ENCODE measurements at regions not wholly inside any gene's neighbourhood (a gene's known extent, or its start where the extent isn't known, plus 50 kb on each side); places are given as distances from the start of the nearest gene placed in this dataset.
A peak's percentile ranks its signal among the peaks of the same experiment; 100 is the strongest.

- no peak for DNase-seq (ENCODE audit: low read depth)
- TF ChIP-seq CTCF (IDR thresholded peaks at IDR 0.05; ENCODE audit: low read depth, low read length) (no peak), POLR2A (IDR thresholded peaks at IDR 0.05; ENCODE audit: extremely low read depth, insufficient read length) (no peak), MAX (IDR thresholded peaks at IDR 0.05; ENCODE audit: low read depth, low read length) (no peak), MYC (IDR thresholded peaks at IDR 0.05; ENCODE audit: low read depth, low read length) (no peak)
- H3K4me3 ChIP-seq (ENCODE audit: low read depth, low read length): no peak overlapping the region
Observed at GRCh38 chr2:12236136-12236844, 480.4 kb upstream of the TRIB2 start.

GRCh38 chr2:12240206-12240605, 476.5 kb upstream of the TRIB2 start:
- TF ChIP-seq MYC (IDR thresholded peaks at IDR 0.05; ENCODE audit: low read depth, low read length) (no peak), CTCF (IDR thresholded peaks at IDR 0.05; ENCODE audit: low read depth, low read length) (no peak), POLR2A (IDR thresholded peaks at IDR 0.05; ENCODE audit: extremely low read depth, insufficient read length) (no peak), MAX (IDR thresholded peaks at IDR 0.05; ENCODE audit: low read depth, low read length) (no peak)
- DNase-seq (ENCODE audit: low read depth): peak; percentile 49
- no peak overlapping the region for H3K4me3 ChIP-seq (ENCODE audit: low read depth, low read length)

GRCh38 chr2:12243381-12243780, 473.4 kb upstream of the TRIB2 start:
- no peak for DNase-seq (ENCODE audit: low read depth)
- H3K4me3 ChIP-seq (ENCODE audit: low read depth, low read length): no peak overlapping the region
- TF ChIP-seq MAX (IDR thresholded peaks at IDR 0.05; ENCODE audit: low read depth, low read length) (no peak), CTCF (IDR thresholded peaks at IDR 0.05; ENCODE audit: low read depth, low read length) (no peak), POLR2A (IDR thresholded peaks at IDR 0.05; ENCODE audit: extremely low read depth, insufficient read length) (no peak), MYC (IDR thresholded peaks at IDR 0.05; ENCODE audit: low read depth, low read length) (no peak)

GRCh38 chr2:12244070-12244469, 472.7 kb upstream of the TRIB2 start:
- no peak for TF ChIP-seq MYC (IDR thresholded peaks at IDR 0.05; ENCODE audit: low read depth, low read length)
- H3K4me3 ChIP-seq (ENCODE audit: low read depth, low read length): no peak overlapping the region
- no peak for DNase-seq (ENCODE audit: low read depth)

GRCh38 chr2:12251121-12251520, 465.6 kb upstream of the TRIB2 start:
- H3K4me3 ChIP-seq (ENCODE audit: low read depth, low read length): no peak overlapping the region
- TF ChIP-seq MYC (IDR thresholded peaks at IDR 0.05; ENCODE audit: low read depth, low read length) (no peak), MAX (IDR thresholded peaks at IDR 0.05; ENCODE audit: low read depth, low read length) (no peak), CTCF (IDR thresholded peaks at IDR 0.05; ENCODE audit: low read depth, low read length) (no peak), POLR2A (IDR thresholded peaks at IDR 0.05; ENCODE audit: extremely low read depth, insufficient read length) (no peak)
- DNase-seq (ENCODE audit: low read depth): no peak

- no peak for DNase-seq (ENCODE audit: low read depth)
- no peak overlapping the region for H3K4me3 ChIP-seq (ENCODE audit: low read depth, low read length)
- TF ChIP-seq MAX (IDR thresholded peaks at IDR 0.05; ENCODE audit: low read depth, low read length) (no peak), POLR2A (IDR thresholded peaks at IDR 0.05; ENCODE audit: extremely low read depth, insufficient read length) (no peak), CTCF (IDR thresholded peaks at IDR 0.05; ENCODE audit: low read depth, low read length) (no peak), MYC (IDR thresholded peaks at IDR 0.05; ENCODE audit: low read depth, low read length) (no peak)
Observed at GRCh38 chr2:12251749-12252148, 465.0 kb upstream of the TRIB2 start.
